ENCODE measurements at regions not wholly inside any gene's neighbourhood (a gene's known extent, or its start where the extent isn't known, plus 50 kb on each side); places are given as distances from the start of the nearest gene placed in this dataset.

- ChIA-PET CTCF (no interaction called here), POLR2A (no interaction called here), RAD21 (ENCODE audit: low non-redundant PET in 1 of 2, low total read pairs in 2 of 2, uncharacterized antibody in 2 of 2, unreplicated experiment in 2 of 2) (no interaction called here)
- Histone ChIP-seq H3K27ac (ENCODE audit: low read depth, low read length) (no peak overlapping the region), H3K9me3 (ENCODE audit: control insufficient read depth in 1 of 2, insufficient read depth in 1 of 2, low read depth in 1 of 2, low read length in 2 of 2) (peaks cover 35 to 51% of the 10 kb centered on the region in 2 experiments), H3K27me3 (ENCODE audit: insufficient read depth, low read length) (no peaks in the 10 kb centered on the region), H3K4me1 (ENCODE audit: control insufficient read depth in 1 of 2, insufficient read depth in 2 of 2, low read length in 2 of 2) (no peaks in the 10 kb centered on the region), H3K4me3 (replicated peaks in 1 of 2; ENCODE audit: low read depth in 1 of 2, low read length in 2 of 2) (no peak overlapping the region), H2AFZ (ENCODE audit: low read depth, low read length, poor library complexity, severe bottlenecking) (no peak overlapping the region), H3K9ac (ENCODE audit: low read length) (no peak overlapping the region), H3K79me2 (ENCODE audit: insufficient read depth, low read length) (no peaks in the 10 kb centered on the region), H4K20me1 (ENCODE audit: insufficient read depth) (no peaks in the 10 kb centered on the region), H3K36me3 (ENCODE audit: control insufficient read depth in 1 of 2, insufficient read depth in 2 of 2, low read length in 2 of 2) (no peaks in the 10 kb centered on the region), H3K9me2 (ENCODE audit: insufficient read depth) (no peaks in the 10 kb centered on the region), H3K4me2 (ENCODE audit: low read length) (no peak overlapping the region)
- intact Hi-C loops (cut with micrococcal nuclease), result no loop called here
- no TSS peak for BruUV-seq (replicated peaks)
- TF ChIP-seq, protein P1, sequence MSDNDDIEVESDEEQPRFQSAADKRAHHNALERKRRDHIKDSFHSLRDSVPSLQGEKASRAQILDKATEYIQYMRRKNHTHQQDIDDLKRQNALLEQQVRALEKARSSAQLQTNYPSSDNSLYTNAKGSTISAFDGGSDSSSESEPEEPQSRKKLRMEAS (IDR thresholded peaks at IDR 0.05), result no peak
- TF ChIP-seq REST (IDR thresholded peaks at IDR 0.05; ENCODE audit: low read depth) (no peak), YY1 (IDR thresholded peaks at IDR 0.05; ENCODE audit: extremely low read depth, insufficient replicate concordance, low read depth, low read length) (no peak), SP1 (IDR thresholded peaks at IDR 0.05; ENCODE audit: low read depth) (no peak), EZH2phosphoT487 (IDR thresholded peaks at IDR 0.05; ENCODE audit: borderline replicate concordance) (no peak), RAD21 (IDR thresholded peaks at IDR 0.05; ENCODE audit: low read depth) (no peak), JUND (IDR thresholded peaks at IDR 0.05) (no peak), CEBPB (IDR thresholded peaks at IDR 0.05; ENCODE audit: low read depth) (no peak), ZNF274 (IDR thresholded peaks at IDR 0.05; ENCODE audit: low read depth, low read length) (no peak), EGR1 (IDR thresholded peaks at IDR 0.05; ENCODE audit: low read depth) (no peak), POLR2A (IDR thresholded peaks at IDR 0.05; ENCODE audit: borderline replicate concordance, extremely low read depth, insufficient read depth, insufficient read length) (no peak), ATF3 (IDR thresholded peaks at IDR 0.05) (no peak), CBX3 (IDR thresholded peaks at IDR 0.05; ENCODE audit: low read depth) (no peak), SRF (IDR thresholded peaks at IDR 0.05; ENCODE audit: low read depth) (no peak), POLR2AphosphoS5 (IDR thresholded peaks at IDR 0.05; ENCODE audit: low read depth, low read length) (no peak), FOSL1 (IDR thresholded peaks at IDR 0.05; ENCODE audit: low read depth) (no peak)
- TF ChIP-seq, protein P2, sequence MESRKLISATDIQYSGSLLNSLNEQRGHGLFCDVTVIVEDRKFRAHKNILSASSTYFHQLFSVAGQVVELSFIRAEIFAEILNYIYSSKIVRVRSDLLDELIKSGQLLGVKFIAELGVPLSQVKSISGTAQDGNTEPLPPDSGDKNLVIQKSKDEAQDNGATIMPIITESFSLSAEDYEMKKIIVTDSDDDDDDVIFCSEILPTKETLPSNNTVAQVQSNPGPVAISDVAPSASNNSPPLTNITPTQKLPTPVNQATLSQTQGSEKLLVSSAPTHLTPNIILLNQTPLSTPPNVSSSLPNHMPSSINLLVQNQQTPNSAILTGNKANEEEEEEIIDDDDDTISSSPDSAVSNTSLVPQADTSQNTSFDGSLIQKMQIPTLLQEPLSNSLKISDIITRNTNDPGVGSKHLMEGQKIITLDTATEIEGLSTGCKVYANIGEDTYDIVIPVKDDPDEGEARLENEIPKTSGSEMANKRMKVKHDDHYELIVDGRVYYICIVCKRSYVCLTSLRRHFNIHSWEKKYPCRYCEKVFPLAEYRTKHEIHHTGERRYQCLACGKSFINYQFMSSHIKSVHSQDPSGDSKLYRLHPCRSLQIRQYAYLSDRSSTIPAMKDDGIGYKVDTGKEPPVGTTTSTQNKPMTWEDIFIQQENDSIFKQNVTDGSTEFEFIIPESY (IDR thresholded peaks at IDR 0.05; ENCODE audit: extremely low read depth, insufficient replicate concordance, low read length), result no peak
- TF ChIP-seq, protein P3, sequence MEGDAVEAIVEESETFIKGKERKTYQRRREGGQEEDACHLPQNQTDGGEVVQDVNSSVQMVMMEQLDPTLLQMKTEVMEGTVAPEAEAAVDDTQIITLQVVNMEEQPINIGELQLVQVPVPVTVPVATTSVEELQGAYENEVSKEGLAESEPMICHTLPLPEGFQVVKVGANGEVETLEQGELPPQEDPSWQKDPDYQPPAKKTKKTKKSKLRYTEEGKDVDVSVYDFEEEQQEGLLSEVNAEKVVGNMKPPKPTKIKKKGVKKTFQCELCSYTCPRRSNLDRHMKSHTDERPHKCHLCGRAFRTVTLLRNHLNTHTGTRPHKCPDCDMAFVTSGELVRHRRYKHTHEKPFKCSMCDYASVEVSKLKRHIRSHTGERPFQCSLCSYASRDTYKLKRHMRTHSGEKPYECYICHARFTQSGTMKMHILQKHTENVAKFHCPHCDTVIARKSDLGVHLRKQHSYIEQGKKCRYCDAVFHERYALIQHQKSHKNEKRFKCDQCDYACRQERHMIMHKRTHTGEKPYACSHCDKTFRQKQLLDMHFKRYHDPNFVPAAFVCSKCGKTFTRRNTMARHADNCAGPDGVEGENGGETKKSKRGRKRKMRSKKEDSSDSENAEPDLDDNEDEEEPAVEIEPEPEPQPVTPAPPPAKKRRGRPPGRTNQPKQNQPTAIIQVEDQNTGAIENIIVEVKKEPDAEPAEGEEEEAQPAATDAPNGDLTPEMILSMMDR (IDR thresholded peaks at IDR 0.05 in 2 of 3, conservative IDR thresholded peaks at IDR 0.05 in 1 of 3; ENCODE audit: borderline replicate concordance in 1 of 3, insufficient read depth in 1 of 3, low read depth in 2 of 3, low read length in 2 of 3), result no peak
- no peak for ATAC-seq
- DNase-seq (ENCODE audit: low read depth, low spot score), result no peak
These were observed 171.6 kb upstream of the SORCS1 start for GRCh38 chr10:107336061-107336460.

Measured in HCT116 (cell line).